Keratinocyte (primary cell): ENCODE measurements at regions not wholly inside any gene's neighbourhood (a gene's known extent, or its start where the extent isn't known, plus 50 kb on each side); places are given as distances from the start of the nearest gene placed in this dataset.

Experiments used
- DNase-seq: peaks from one replicate; pipeline ENCODE4 v3.0.0-alpha.2; 2011; ENCODE audit warnings: low read depth, missing footprints, low spot score
- FAIRE-seq: peaks from 2 replicates; lab custom pipeline; 2011; peaks lifted over from hg19 to GRCh38; lab: Jason Lieb, UNC
- H2AFZ ChIP-seq: 2 replicates; pipeline ENCODE4 v1.6.0; 2012; ENCODE audit warnings: low read length, control low read depth, inconsistent platforms; ENCODE audit not compliant: control insufficient read depth
- H3K27ac ChIP-seq: 2 replicates; pipeline ENCODE4 v1.5.1; 2011; ENCODE audit warnings: low read length; ENCODE audit not compliant: control insufficient read depth, insufficient read depth
- H3K27me3 ChIP-seq: 3 replicates; pipeline ENCODE4 v1.6.0; 2011; ENCODE audit warnings: low read length; ENCODE audit not compliant: control insufficient read depth, insufficient read depth; ENCODE audit errors: extremely low read depth
- H3K36me3 ChIP-seq, 2 experiments: 2 replicates in 1 of 2; 3 replicates in 1 of 2; pipeline ENCODE4 v1.5.1; 2011; ENCODE audit warnings: low read length in 2 of 2, mild to moderate bottlenecking in 1 of 2; ENCODE audit not compliant: control insufficient read depth in 2 of 2, insufficient read depth in 2 of 2; ENCODE audit errors: extremely low read depth in 1 of 2
- H3K4me1 ChIP-seq: 3 replicates; pipeline ENCODE4 v1.5.1; 2011; ENCODE audit warnings: low read length; ENCODE audit not compliant: control insufficient read depth, insufficient read depth; ENCODE audit errors: extremely low read depth
- H3K4me2 ChIP-seq: 3 replicates; pipeline ENCODE4 v1.6.0; 2011; ENCODE audit warnings: low read depth, low read length; ENCODE audit not compliant: control insufficient read depth, insufficient read depth; ENCODE audit errors: extremely low read depth
- H3K4me3 ChIP-seq, 3 experiments: fragments of 200-600 bp in 1 of 3; sonication (generic) in 1 of 3; 2 replicates in 2 of 3; 3 replicates in 1 of 3; pipeline ENCODE4 v1.5.1; 2011 to 2016; ENCODE audit warnings: low read length in 3 of 3, mild to moderate bottlenecking in 3 of 3, control low read depth in 2 of 3, inconsistent platforms in 1 of 3, low read depth in 1 of 3, mixed read lengths in 1 of 3, mixed run types in 1 of 3, moderate library complexity in 1 of 3; ENCODE audit not compliant: control insufficient read depth in 2 of 3, insufficient read depth in 2 of 3; ENCODE audit errors: extremely low read depth in 1 of 3
- H3K79me2 ChIP-seq: 2 replicates; pipeline ENCODE4 v1.6.0; 2012; ENCODE audit warnings: low read length; ENCODE audit not compliant: control insufficient read depth, insufficient read depth
- H3K9ac ChIP-seq: 3 replicates; pipeline ENCODE4 v1.6.0; 2011; ENCODE audit warnings: low read length; ENCODE audit not compliant: control insufficient read depth, insufficient read depth; ENCODE audit errors: extremely low read depth
- H3K9me1 ChIP-seq: 3 replicates; pipeline ENCODE4 v1.6.0; 2011; ENCODE audit warnings: low read length; ENCODE audit not compliant: control insufficient read depth, insufficient read depth; ENCODE audit errors: extremely low read depth
- H3K9me3 ChIP-seq: 2 replicates; pipeline ENCODE4 v1.5.1; 2012; ENCODE audit warnings: low read depth, low read length; ENCODE audit not compliant: control insufficient read depth
- H4K20me1 ChIP-seq: 3 replicates; pipeline ENCODE4 v1.6.0; 2011; ENCODE audit warnings: low read length; ENCODE audit not compliant: control insufficient read depth, insufficient read depth; ENCODE audit errors: extremely low read depth
- EZH2 ChIP-seq: IDR thresholded peaks from one replicate; pipeline ENCODE4 v1.6.1; 2012; ENCODE audit warnings: inconsistent platforms, mild to moderate bottlenecking, low read length, moderate library complexity
- dilution Hi-C: fragments of 300-500 bp; cut with MboI; formaldehyde crosslinking; loops from one replicate; pipeline ENCODE4 v1.7.0; 2020; ENCODE audit warnings: low sequenced_read_pairs; ENCODE audit not compliant: extremely low pct_ligation_motif_present
- TF ChIP-seq, protein P1 (sequence below), 3 experiments: IDR thresholded peaks in 1 of 3; conservative IDR thresholded peaks in 1 of 3; optimal IDR thresholded peaks in 1 of 3; 2 replicates in 2 of 3; 3 replicates in 1 of 3; pipeline versions ENCODE3 to v1.5.1; 2011; ENCODE audit warnings: low read length in 3 of 3, mild to moderate bottlenecking in 3 of 3, moderate library complexity in 2 of 3, control low read depth in 1 of 3, inconsistent platforms in 1 of 3; ENCODE audit not compliant: insufficient read depth in 2 of 3; ENCODE audit errors: extremely low read depth in 1 of 3

DNA sequence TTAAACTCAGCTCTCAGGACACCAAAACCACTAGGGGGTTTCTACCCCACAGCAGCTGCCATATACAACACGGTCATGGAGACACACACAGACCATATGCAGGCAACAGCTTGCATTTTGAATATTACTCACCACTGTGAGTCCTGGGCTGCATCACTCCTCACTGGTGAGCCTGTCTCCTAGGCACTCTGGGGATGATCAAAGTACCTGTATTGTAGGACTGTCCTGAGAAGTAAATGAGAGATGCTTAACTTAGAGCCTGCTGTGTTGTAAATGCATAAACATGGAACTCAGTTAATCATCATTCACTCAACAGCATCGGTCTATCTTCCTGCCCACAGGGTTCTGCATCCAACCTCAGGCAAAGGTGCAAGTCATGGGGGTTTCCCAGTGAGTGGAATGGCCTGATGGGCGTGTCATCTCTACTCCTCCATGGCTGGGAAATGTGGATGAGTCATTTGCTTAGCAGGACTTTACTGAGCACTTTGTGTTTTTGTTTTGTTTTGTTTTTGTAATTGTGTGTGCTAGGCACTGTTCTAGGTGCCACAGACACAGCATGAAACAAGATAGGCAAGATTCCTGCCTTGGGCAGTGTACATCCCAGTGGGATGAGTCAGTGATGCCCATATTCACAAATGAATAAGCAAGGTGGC lies 1141.2 kb upstream of the TMEM132C start:
- H3K79me2 ChIP-seq: no peaks in the 10 kb centered on the region
- peak overlapping the region; percentile 67 for H3K4me2 ChIP-seq
- no peak for TF ChIP-seq EZH2
- TF ChIP-seq, protein P1, sequence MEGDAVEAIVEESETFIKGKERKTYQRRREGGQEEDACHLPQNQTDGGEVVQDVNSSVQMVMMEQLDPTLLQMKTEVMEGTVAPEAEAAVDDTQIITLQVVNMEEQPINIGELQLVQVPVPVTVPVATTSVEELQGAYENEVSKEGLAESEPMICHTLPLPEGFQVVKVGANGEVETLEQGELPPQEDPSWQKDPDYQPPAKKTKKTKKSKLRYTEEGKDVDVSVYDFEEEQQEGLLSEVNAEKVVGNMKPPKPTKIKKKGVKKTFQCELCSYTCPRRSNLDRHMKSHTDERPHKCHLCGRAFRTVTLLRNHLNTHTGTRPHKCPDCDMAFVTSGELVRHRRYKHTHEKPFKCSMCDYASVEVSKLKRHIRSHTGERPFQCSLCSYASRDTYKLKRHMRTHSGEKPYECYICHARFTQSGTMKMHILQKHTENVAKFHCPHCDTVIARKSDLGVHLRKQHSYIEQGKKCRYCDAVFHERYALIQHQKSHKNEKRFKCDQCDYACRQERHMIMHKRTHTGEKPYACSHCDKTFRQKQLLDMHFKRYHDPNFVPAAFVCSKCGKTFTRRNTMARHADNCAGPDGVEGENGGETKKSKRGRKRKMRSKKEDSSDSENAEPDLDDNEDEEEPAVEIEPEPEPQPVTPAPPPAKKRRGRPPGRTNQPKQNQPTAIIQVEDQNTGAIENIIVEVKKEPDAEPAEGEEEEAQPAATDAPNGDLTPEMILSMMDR (optimal IDR thresholded peaks at IDR 0.05 in 1 of 3, IDR thresholded peaks at IDR 0.05 in 1 of 3, conservative IDR thresholded peaks at IDR 0.05 in 1 of 3; ENCODE audit: extremely low read depth in 1 of 3, insufficient read depth in 2 of 3, low read length in 3 of 3): peak in 1 of 3 experiments; percentile 21
- no peaks in the 10 kb centered on the region for H3K27me3 ChIP-seq
- no peaks in the 10 kb centered on the region for H3K36me3 ChIP-seq
- no peaks in the 10 kb centered on the region for H3K9me1 ChIP-seq
- H4K20me1 ChIP-seq: no peaks in the 10 kb centered on the region
- H3K9me3 ChIP-seq: no peaks in the 10 kb centered on the region
- H3K27ac ChIP-seq: peak overlapping the region; percentile 92
- peaks cover 29% of the 10 kb centered on the region for H3K4me1 ChIP-seq
- dilution Hi-C loops: no loop called here
- peak overlapping the region; percentile 46 for H2AFZ ChIP-seq
- DNase-seq: peak; percentile 99
- H3K4me3 ChIP-seq: peak overlapping the region in 2 of 3 experiments; percentile 13 to 30
- H3K9ac ChIP-seq: peak overlapping the region; percentile 78
- peak; percentile 99 for FAIRE-seq

DNA sequence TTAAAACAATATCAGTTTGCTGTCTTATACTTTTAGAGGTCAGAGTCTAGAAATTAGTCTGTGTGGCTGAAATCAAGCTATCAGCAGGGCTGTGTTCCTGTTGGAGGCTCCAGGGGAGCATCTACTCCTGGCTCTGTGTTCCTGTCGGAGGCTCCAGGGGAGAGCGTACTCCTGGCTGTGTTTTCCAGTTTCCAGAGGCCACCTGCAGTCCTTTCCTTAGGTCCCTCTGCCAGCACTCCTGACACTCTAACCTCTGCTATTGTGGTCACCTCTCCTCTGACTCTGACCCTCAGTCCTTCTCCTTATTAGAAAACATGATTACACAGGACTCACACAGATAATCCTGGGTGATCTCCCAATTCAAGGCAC lies 1140.7 kb upstream of the TMEM132C start:
- dilution Hi-C loops: no loop called here
- no peak for FAIRE-seq

More for the DNA sequence above, 1140.7 kb upstream of the TMEM132C start:
- Histone ChIP-seq H3K9me3 (no peaks in the 10 kb centered on the region), H3K36me3 (no peaks in the 10 kb centered on the region), H3K27me3 (no peaks in the 10 kb centered on the region), H3K79me2 (no peaks in the 10 kb centered on the region), H3K4me2 (peak overlapping the region; percentile 51), H3K9ac (peak overlapping the region; percentile 78), H3K27ac (peak overlapping the region; percentile 92), H3K9me1 (no peaks in the 10 kb centered on the region), H4K20me1 (no peaks in the 10 kb centered on the region), H3K4me3 (peak overlapping the region in 2 of 3 experiments; percentile 5 to 18), H3K4me1 (peaks cover 29% of the 10 kb centered on the region), H2AFZ (no peak overlapping the region)
- DNase-seq: no peak
- TF ChIP-seq EZH2: no peak
- TF ChIP-seq, protein P1 (optimal IDR thresholded peaks at IDR 0.05 in 1 of 3, IDR thresholded peaks at IDR 0.05 in 1 of 3, conservative IDR thresholded peaks at IDR 0.05 in 1 of 3; ENCODE audit: extremely low read depth in 1 of 3, insufficient read depth in 2 of 3, low read length in 3 of 3): no peak
